ENCODE measurements at regions not wholly inside any gene's neighbourhood (a gene's known extent, or its start where the extent isn't known, plus 50 kb on each side); places are given as distances from the start of the nearest gene placed in this dataset.

- TF ChIP-seq, protein P1, sequence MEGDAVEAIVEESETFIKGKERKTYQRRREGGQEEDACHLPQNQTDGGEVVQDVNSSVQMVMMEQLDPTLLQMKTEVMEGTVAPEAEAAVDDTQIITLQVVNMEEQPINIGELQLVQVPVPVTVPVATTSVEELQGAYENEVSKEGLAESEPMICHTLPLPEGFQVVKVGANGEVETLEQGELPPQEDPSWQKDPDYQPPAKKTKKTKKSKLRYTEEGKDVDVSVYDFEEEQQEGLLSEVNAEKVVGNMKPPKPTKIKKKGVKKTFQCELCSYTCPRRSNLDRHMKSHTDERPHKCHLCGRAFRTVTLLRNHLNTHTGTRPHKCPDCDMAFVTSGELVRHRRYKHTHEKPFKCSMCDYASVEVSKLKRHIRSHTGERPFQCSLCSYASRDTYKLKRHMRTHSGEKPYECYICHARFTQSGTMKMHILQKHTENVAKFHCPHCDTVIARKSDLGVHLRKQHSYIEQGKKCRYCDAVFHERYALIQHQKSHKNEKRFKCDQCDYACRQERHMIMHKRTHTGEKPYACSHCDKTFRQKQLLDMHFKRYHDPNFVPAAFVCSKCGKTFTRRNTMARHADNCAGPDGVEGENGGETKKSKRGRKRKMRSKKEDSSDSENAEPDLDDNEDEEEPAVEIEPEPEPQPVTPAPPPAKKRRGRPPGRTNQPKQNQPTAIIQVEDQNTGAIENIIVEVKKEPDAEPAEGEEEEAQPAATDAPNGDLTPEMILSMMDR (IDR thresholded peaks at IDR 0.05; ENCODE audit: extremely low read depth in 1 of 2, insufficient read depth in 1 of 2, low read depth in 1 of 2, low read length in 2 of 2): no peak
- TF ChIP-seq POLR2A (IDR thresholded peaks at IDR 0.05; ENCODE audit: low read depth, low read length) (no peak), MYC (IDR thresholded peaks at IDR 0.05; ENCODE audit: low read depth, low read length) (no peak)
Measured at GRCh38 chr2:192719629-192720028, 524.9 kb upstream of the TMEFF2 start.

All from endothelial cell of umbilical vein (primary cell).